AG04450 (cell line): ENCODE measurements at regions not wholly inside any gene's neighbourhood (a gene's known extent, or its start where the extent isn't known, plus 50 kb on each side); places are given as distances from the start of the nearest gene placed in this dataset.

ENCODE experiments used
- CTCF ChIA-PET: fragments of 300-600, 350-600 bp; formaldehyde crosslinking; extraction: SDS; loops from one replicate; lab custom pipeline; 2022; ENCODE audit warnings: antibody characterized with exemption, inconsistent platforms; lab: Charles Lee
- POLR2A ChIA-PET: fragments of 350-600 bp; formaldehyde crosslinking; extraction: SDS; loops from one replicate; lab custom pipeline; 2021; ENCODE audit warnings: antibody characterized with exemption, inconsistent platforms; lab: Yijun Ruan, JAX
- DNase-seq: peaks from one replicate; pipeline ENCODE4 v3.0.0-alpha.2; 2011; ENCODE audit warnings: low read depth, low spot score
- H3K27ac ChIP-seq: one replicate; pipeline ENCODE4 v1.5.1; 2012; ENCODE audit warnings: low read depth, low read length, control low read depth
- H3K27me3 ChIP-seq: one replicate; pipeline ENCODE4 v1.6.0; 2012; ENCODE audit warnings: low read length; ENCODE audit not compliant: control insufficient read depth, insufficient read depth
- H3K4me3 ChIP-seq: 2 replicates; pipeline ENCODE4 v1.5.1; 2011; ENCODE audit warnings: mild to moderate bottlenecking, low read depth, low read length, control low read depth
- H3K9me3 ChIP-seq: 2 replicates; pipeline ENCODE4 v1.5.1; 2012; ENCODE audit warnings: low read length; ENCODE audit not compliant: control insufficient read depth, insufficient read depth
- CTCF ChIP-seq: IDR thresholded peaks from 2 replicates; pipeline ENCODE4 v1.5.1; 2011; ENCODE audit warnings: low read depth, low read length, control low read depth, inconsistent platforms

GRCh38 chr2:187017438-187017837, 168.5 kb upstream of the ZSWIM2 start:
- POLR2A ChIA-PET, result no interaction called here
- Histone ChIP-seq H3K4me3 (no peak overlapping the region), H3K9me3 (no peaks in the 10 kb centered on the region), H3K27me3 (no peaks in the 10 kb centered on the region), H3K27ac (no peak overlapping the region)
- no peak for DNase-seq
- CTCF ChIA-PET, result no interaction called here
- TF ChIP-seq CTCF, result no peak

DNA sequence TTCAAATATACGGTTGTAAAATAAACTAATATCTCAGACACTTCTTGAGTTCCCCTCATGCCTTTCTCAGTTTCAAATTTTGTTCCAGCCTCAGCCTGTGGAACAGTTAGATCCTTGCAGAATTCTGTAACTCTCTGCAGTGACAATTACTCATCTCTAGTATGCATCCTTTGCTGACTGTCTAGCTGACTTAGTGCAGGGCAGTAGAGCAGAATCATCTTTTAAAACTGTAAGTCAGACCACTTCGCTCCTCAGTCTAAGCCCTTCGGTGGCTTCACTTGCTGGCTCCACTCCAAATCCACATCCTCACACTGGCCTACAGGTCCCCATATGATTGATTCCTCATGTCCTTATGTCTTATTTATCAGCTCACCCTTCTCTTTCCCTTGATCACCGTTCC, 164.1 kb upstream of the ZSWIM2 start:
- Histone ChIP-seq H3K4me3 (no peak overlapping the region), H3K27ac (no peak overlapping the region), H3K9me3 (no peaks in the 10 kb centered on the region), H3K27me3 (no peaks in the 10 kb centered on the region)
- ChIA-PET POLR2A (no interaction called here), CTCF (no interaction called here)
- no peak for TF ChIP-seq CTCF
- DNase-seq, result no peak

GRCh38 chr2:187011206-187011832, 162.3 kb upstream of the ZSWIM2 start:
- no peaks in the 10 kb centered on the region for H3K27me3 ChIP-seq
- ChIA-PET CTCF (no interaction called here), POLR2A (no interaction called here)
- no peak overlapping the region for H3K27ac ChIP-seq
- no peak overlapping the region for H3K4me3 ChIP-seq
- TF ChIP-seq CTCF, result no peak
- DNase-seq, result no peak
- no peaks in the 10 kb centered on the region for H3K9me3 ChIP-seq

DNA sequence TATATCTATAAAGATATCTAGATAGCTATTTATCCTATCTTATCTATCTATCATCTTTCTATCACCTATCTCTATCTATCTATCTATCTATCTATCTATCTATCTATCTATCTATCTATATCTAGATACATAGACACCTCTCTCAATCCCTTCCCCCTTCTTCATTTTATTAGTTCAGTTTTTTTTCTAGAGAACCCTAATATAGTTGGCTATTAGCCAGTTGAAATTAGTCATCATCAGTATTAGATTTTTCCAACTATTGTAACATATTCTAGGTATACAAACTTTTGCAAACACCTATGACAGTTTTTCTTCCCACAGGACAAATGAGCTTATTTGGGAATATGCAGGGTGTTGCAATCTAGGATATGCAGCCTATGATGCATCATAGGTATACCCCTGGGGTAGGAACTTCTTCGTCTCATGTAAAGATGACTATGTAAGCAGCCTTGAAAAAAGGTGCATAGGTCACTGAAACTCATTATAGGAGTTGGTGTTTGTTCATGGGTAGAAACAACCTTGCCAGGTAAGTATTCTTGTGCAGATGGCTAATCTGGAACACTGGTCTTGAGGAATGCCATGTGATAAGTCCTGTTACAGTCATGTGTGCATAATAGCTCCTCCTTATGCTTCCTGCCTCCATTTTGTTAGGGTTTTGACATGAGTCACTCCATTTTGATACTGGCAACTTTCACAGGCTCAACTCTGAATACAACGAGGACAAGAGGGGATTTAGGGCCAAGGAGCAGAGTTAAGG, 160.7 kb upstream of the ZSWIM2 start:
- DNase-seq, result no peak
- ChIA-PET POLR2A (no interaction called here), CTCF (no interaction called here)
- Histone ChIP-seq H3K27ac (no peak overlapping the region), H3K4me3 (no peak overlapping the region), H3K9me3 (no peaks in the 10 kb centered on the region), H3K27me3 (no peaks in the 10 kb centered on the region)
- no peak for TF ChIP-seq CTCF

DNA sequence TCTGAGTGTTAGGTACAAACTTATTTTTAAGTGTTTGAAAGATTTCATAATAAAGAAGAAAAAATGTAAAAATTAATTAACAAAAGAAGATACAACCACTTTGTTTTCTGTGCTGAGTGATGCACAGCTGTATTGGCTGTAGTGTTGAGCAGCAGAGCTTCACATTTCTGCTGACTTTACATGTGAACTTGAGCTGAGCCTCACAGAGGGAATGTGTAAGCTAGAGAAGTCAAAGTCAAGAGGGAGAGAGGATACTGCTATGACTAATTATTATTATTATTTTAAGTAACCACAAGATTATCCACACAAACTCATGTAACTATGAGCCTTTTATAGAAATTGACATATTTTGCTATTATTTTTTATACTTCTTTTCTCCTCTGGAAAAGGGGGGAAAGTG, 159.1 kb upstream of the ZSWIM2 start:
- Histone ChIP-seq H3K9me3 (no peaks in the 10 kb centered on the region), H3K27me3 (no peaks in the 10 kb centered on the region), H3K27ac (no peak overlapping the region), H3K4me3 (no peak overlapping the region)
- TF ChIP-seq CTCF, result no peak
- POLR2A ChIA-PET, result no interaction called here
- DNase-seq, result no peak
- CTCF ChIA-PET, result no interaction called here
